Superior temporal gyrus (tissue), 1 donor: ENCODE measurements at regions not wholly inside any gene's neighbourhood (a gene's known extent, or its start where the extent isn't known, plus 50 kb on each side); places are given as distances from the start of the nearest gene placed in this dataset.
A peak's percentile ranks its signal among the peaks of the same experiment; 100 is the strongest.

Experiments used
- DNase-seq: peaks from one replicate; pipeline ENCODE4 v3.0.0-alpha.2; 2016; ENCODE audit errors: extremely low spot score

DNA sequence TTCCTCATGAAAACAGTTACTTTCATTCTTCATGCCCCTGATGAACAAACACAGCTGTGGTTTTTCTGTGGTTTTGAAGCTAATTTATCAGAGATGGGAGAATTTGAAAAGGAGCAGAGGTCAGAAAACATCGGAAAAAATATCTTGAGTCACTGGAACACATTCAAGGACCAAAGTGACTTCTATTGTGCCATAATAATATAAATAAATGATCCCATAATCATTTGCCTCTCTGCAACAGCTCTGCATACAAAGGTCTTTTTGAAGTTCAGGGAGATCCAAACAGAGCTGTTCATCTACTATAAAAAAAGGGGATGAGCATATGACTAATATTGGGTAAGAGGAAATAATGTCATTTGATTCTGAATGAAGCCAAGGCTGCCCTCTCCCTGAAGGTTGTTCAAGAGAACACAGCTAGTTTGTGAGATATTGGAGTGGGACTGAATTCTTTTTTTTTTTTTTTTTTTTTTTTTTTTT is 201.3 kb upstream of the GALNT5 start:
- DNase-seq = no peak

DNA sequence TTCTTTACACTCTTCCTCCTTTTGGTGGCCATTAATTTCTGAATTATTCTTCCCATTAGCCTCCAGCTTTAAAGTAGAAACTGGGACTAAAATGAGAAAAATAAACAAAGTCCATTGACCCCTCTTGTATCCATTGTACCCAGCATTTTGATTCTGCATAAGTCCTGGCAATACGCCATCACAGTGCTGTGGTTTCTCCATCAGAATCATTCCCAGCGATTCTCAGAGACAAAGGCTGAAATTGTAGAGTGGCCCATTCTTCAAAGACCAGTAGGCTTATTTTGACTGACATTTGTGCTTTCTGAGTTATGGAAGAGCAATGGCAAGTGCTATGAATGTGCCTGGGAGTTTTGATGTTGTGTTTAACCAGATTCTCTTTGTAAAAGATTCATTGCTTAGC is 199.3 kb upstream of the GALNT5 start:
- no peak for DNase-seq

DNA sequence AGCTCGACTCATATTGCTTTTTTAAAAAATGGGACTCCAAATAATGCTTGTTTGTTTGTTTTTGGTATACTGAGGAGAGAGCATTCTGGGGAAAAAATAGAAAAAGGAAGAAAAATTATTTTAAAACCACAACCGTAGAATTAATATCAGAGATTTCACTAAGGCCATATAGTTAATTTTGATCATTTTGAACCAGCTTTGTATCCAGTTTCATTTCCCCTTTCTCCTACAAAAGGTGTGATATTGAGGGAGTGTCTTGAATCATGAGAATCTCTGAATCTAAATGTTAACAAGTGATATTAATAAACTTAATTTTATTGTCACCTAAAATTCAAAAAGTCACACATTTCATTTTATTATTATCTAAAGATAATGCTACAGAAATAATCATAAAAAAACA is 198.5 kb upstream of the GALNT5 start:
- no peak for DNase-seq

DNA sequence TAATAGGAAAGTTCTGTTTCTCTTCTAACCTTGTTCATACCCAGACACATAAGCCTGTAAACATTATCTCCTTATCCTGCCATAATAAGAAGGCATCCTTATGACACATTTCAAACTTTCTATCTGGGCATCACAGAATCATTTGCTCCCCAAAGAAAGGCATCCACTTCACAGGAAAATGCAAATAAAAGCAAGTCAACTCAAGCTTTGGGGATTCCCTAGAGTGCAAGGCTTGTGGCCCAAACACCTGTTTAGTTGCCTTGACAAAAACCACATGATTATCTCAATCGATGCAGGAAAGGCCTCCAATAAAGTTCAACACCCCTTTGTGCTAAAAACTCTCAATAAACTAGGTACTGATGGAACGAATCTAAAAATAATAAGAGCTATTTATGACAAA is 195.7 kb upstream of the GALNT5 start:
- DNase-seq = no peak

DNA sequence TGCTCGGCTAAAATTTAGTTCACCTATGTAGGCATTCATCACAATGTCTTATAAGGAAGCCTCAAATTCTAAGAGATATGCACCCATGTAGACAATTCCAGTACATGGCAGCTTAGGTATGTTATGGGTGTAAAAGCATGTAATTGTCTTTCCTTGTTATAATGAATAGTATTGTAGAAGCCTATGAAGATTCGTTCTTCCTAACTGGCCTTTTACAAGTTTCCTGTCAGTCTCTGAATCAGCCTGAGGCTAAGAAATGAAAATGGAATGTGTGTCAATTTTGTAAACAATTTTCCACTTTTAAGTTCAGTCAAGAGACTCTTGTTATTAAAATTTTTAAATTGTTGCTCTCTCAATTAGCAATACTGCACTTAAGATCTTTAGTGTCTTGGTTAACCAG is 189.9 kb upstream of the GALNT5 start:
- no peak for DNase-seq

- no peak for DNase-seq
Measured at GRCh38 chr2:157068237-157068636, 189.3 kb upstream of the GALNT5 start.

- no peak for DNase-seq
Measured at GRCh38 chr2:157075924-157076323, 181.6 kb upstream of the GALNT5 start.

DNA sequence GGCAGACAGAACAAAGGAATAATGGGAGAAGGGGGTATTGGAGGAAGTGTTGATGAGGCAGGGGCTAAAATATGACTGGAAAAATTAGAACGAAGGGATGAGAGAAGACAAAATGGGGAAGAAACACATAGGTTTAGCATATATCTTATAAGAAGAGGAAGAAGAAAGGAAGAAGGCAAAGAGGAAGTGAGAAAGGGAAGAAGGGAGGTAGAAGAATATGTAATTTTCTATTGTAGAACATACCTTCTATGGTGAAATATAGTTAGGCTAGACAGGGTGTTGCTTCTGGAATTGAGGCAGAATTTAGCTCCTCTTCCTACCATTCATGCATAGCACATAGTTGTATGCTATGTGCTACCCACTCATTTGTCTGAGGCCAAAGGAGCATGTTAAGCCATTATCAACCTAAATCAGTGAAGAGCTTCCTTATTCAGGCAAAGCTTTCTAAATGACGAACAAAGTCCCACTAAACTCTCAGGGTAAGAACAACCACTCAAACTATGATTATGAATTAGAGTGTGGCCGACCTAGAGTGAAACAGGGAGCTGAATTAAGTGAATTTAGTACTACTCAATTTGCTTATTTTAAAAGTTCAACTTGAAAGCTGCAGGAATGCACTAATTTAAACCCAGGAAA is 180.9 kb upstream of the GALNT5 start:
- no peak for DNase-seq

DNA sequence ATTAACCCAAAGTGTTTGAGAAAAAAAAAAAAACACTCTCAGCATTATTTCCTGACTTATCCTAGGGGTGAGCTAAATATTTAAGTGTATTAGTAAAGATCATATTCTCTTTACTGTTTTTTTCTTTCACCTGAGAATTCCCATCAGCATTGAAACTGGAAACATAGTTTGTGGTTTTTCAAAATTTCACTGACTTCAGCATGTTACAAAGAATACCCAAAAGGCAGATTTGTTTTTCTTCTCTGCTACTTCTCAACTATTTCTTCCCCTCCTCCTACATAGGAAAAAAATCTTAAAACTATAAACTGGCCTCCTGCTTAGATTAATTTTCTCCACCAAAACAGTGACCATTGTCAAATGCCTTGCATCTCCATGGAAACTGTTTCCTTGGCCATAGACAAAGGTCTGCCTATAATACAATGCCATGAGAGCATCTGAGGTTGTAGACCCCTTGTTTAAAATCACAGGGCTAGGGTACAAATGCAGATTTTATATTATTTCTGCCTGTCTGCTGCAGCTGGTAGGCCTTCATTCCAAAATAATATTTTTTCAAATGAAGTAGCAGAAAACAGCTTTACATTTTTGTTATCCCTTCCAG is 179.7 kb upstream of the GALNT5 start:
- DNase-seq = no peak

GRCh38 chr2:157082950-157083349 is 174.6 kb upstream of the GALNT5 start:
- DNase-seq = no peak

DNA sequence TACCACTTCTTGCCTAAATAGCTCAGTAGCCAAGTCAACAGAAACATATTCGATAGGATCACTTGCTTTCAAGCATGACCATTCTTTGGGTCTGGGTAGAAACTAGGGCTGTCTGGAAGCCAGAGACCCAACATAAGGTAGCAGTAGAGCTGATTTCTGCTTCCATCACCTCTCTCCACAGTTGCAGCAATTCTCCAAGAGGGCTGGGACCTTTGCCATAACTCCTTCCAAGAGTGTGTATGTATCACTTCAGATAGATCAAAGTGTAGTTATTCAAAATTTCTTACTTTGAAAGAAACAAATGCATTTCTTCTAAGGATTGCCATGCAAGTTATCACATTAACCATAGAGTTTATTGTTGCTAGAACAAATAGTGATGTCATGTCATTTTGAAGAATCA is 172.0 kb upstream of the GALNT5 start:
- DNase-seq = no peak

DNA sequence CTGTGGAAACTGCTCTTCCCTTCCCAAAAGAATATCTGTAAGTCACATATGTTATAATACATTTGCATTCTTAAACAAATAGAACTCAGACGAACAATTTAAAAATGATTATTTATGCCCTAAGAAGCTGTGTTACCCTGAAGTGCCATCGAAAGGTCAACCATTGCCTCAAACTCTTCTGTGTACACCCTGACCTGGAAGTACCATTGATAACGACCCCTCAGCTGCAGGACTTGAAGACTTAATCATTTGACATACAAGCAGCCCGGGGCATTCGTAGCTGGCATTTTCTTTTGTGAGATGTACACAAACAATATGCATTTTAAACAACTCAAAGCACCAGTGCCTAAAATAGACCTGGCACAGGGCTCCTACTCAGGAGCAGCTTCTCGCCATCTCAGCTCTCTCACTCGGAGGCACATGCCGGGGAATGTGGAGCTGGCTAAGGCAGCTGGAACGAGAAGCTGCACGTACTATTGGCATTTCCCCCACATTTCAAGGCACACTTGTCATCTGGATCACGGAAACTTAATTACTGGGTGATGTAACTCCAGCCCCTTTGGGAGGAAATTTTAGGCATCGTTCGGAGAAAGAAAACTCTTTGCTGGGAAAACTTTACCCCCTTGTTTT is 170.0 kb upstream of the GALNT5 start:
- no peak for DNase-seq

GRCh38 chr2:157093666-157094065 is 163.8 kb upstream of the GALNT5 start:
- no peak for DNase-seq

DNA sequence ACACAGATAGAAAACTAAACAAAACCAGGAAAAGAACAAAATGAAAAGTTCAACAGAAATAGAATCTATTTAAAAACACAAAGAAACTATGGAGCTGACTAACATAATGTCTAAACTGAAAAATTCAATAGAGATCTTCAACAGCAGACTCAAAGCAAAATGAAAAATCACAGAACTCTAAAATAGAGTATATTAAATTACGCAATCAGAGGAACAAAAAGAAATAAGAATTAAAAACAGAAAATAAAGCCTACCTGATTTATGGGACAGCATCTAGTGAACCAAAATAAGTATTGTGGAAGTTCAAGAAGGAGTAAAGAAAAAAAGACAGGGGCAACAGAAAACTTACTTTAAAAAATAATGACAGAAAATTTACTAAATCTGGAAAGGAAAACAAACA is 152.1 kb upstream of the GALNT5 start:
- DNase-seq = no peak

GRCh38 chr2:157106950-157107349 is 150.6 kb upstream of the GALNT5 start:
- no peak for DNase-seq

DNA sequence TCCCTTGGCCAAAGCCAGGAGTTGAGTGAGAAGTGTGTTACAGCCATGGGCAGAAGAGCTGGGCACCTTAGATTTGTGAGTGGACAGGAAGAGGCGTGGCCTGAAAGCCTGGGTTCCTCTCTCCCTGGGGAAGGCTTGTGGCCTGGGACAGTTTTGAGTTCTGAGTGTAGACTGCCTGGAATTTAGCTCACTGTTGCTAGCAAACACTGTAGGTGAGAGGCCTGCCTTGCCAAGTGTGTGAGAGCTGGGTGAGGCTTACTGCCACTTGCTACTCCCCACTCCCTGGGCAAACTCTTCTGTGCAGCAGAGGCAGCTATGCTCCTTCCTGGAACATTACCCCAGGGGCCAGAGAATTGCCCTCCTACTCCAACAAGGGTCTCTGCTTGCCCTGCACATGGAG is 150.0 kb upstream of the GALNT5 start:
- DNase-seq = no peak

DNA sequence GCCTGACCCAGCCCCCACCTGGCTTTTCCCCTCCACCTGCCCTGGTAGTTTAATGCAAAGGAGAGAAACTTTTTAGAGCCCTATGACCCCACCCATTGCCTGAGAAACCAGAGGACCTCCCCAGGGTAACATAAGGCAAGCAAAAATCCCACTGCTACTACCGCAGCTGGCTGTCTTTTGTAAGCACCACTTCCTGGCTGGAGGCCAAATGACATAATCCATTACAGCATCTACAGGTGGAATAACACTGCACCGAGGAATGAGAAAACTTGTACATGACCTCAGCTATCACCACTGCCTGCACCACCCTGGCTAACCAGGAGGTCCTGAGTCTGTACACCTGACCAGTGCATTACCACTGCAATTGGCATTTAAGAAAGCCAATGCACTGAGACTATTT is 149.6 kb upstream of the GALNT5 start:
- DNase-seq = no peak

- peak; percentile 36 for DNase-seq
Measured at GRCh38 chr2:157122776-157123175, 134.7 kb upstream of the GALNT5 start.

DNA sequence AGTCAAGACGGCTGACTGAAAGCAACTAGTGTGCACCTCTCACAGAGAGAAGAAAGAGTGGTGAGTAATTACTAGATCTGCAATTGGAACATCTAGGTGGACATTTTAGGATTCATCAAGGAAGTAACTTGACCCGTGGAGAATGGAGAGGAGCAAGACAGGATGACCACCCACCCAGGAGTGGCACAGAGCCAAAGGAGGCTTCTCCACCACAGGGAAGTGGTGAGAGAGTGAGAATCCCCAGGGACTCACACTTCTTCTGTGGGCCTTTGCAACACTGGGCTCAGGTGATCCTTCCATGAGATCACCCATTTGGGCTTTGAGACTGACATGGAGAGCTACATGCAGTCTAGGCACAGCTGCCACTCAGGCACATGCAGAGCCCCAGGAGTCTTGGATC is 132.8 kb upstream of the GALNT5 start:
- DNase-seq = no peak

DNA sequence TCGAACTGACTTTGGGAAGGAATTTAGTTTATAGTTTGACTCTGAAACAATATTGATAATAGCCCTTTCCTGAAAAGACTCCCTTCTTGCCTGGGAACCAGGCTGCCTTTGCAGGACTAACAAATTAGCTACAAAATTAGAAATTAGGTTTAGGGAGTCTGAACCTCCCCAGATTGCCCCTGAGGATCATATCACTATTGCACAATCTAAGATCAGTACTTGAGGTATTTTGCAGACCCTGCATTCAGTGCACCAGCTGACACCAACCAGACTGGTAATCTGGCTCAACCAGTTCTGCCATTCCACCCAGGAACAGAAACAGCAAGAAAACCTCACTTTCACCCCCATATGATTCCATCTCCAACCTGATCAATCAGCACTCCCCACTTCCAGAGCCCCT is 131.8 kb upstream of the GALNT5 start:
- DNase-seq = no peak

GRCh38 chr2:157127249-157128012 is 130.1 kb upstream of the GALNT5 start:
- no peak for DNase-seq

DNA sequence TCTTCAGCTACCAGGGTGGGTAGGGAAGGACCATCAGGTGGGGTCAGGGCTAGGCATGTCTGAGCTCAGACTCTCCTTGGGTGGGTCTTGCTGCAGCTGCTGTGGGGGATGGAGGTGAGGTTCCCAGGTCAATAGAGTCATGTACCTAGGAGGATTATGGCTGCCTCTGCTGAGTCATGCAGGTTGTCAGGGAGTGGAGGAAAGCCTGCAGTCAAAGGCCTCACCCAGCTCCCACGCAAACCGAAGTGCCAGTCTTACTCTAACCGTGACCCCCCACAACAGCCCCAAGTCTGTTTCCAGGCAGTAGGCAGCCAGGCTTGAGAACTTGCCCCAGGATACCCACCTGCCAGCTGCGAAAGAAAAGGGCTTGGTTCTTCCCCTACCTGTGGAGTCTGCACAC is 113.6 kb upstream of the GALNT5 start:
- DNase-seq = no peak

- no peak for DNase-seq
Measured at GRCh38 chr2:157149270-157149669, 108.2 kb upstream of the GALNT5 start.
